ENCODE measurements at regions not wholly inside any gene's neighbourhood (a gene's known extent, or its start where the extent isn't known, plus 50 kb on each side); places are given as distances from the start of the nearest gene placed in this dataset.

- TF ChIP-seq CTCF (conservative IDR thresholded peaks at IDR 0.05) = no peak
- Mint-ChIP-seq H3K9me3 (no peaks in the 10 kb centered on the region), H3K27ac (ENCODE audit: unreplicated experiment) (no peak overlapping the region), H3K4me1 (no peaks in the 10 kb centered on the region), H3K4me3 (no peak overlapping the region), H3K27me3 (ENCODE audit: low read depth) (peaks cover 6% of the 10 kb centered on the region), H3K36me3 (ENCODE audit: low read depth) (no peaks in the 10 kb centered on the region)
- DNase-seq (ENCODE audit: low read depth, low spot score) = no peak
Measured at GRCh38 chr11:82250047-82250446, 483.6 kb downstream of the FAM181B start.

- no peak for TF ChIP-seq CTCF (conservative IDR thresholded peaks at IDR 0.05)
- DNase-seq (ENCODE audit: low read depth, low spot score) = no peak
- H3K4me3 Mint-ChIP-seq = no peak overlapping the region
- no peaks in the 10 kb centered on the region for H3K36me3 Mint-ChIP-seq (ENCODE audit: low read depth)
- no peaks in the 10 kb centered on the region for H3K4me1 Mint-ChIP-seq
- peaks cover 6% of the 10 kb centered on the region for H3K27me3 Mint-ChIP-seq (ENCODE audit: low read depth)
- H3K9me3 Mint-ChIP-seq = no peaks in the 10 kb centered on the region
- H3K27ac Mint-ChIP-seq (ENCODE audit: unreplicated experiment) = no peak overlapping the region
Measured at GRCh38 chr11:82246926-82247325, 486.7 kb downstream of the FAM181B start.

GRCh38 chr11:82239498-82239897 lies 494.2 kb downstream of the FAM181B start:
- peaks cover 13% of the 10 kb centered on the region for H3K27me3 Mint-ChIP-seq (ENCODE audit: low read depth)
- no peak for TF ChIP-seq CTCF (conservative IDR thresholded peaks at IDR 0.05)
- no peak overlapping the region for H3K27ac Mint-ChIP-seq (ENCODE audit: unreplicated experiment)
- H3K4me3 Mint-ChIP-seq = no peak overlapping the region
- no peak for DNase-seq (ENCODE audit: low read depth, low spot score)
- H3K9me3 Mint-ChIP-seq = peaks cover 2% of the 10 kb centered on the region
- H3K4me1 Mint-ChIP-seq = no peaks in the 10 kb centered on the region
- no peaks in the 10 kb centered on the region for H3K36me3 Mint-ChIP-seq (ENCODE audit: low read depth)

- no peak for DNase-seq (ENCODE audit: low read depth, low spot score)
- TF ChIP-seq CTCF (conservative IDR thresholded peaks at IDR 0.05) = no peak
- H3K4me1 Mint-ChIP-seq = no peaks in the 10 kb centered on the region
- H3K36me3 Mint-ChIP-seq (ENCODE audit: low read depth) = no peaks in the 10 kb centered on the region
- peaks cover 25% of the 10 kb centered on the region for H3K27me3 Mint-ChIP-seq (ENCODE audit: low read depth)
- peaks cover 2% of the 10 kb centered on the region for H3K9me3 Mint-ChIP-seq
- no peak overlapping the region for H3K27ac Mint-ChIP-seq (ENCODE audit: unreplicated experiment)
- H3K4me3 Mint-ChIP-seq = no peak overlapping the region
Measured at GRCh38 chr11:82234256-82234655, 499.4 kb downstream of the FAM181B start.

GRCh38 chr11:82233201-82233600 lies 500.5 kb downstream of the FAM181B start:
- no peak for DNase-seq (ENCODE audit: low read depth, low spot score)
- Mint-ChIP-seq H3K4me3 (no peak overlapping the region), H3K4me1 (no peaks in the 10 kb centered on the region), H3K9me3 (peaks cover 2% of the 10 kb centered on the region), H3K36me3 (ENCODE audit: low read depth) (no peaks in the 10 kb centered on the region), H3K27ac (ENCODE audit: unreplicated experiment) (no peak overlapping the region), H3K27me3 (ENCODE audit: low read depth) (peaks cover 25% of the 10 kb centered on the region)
- TF ChIP-seq CTCF (conservative IDR thresholded peaks at IDR 0.05) = no peak

- H3K4me3 Mint-ChIP-seq = no peak overlapping the region
- H3K9me3 Mint-ChIP-seq = peaks cover under 1% of the 10 kb centered on the region
- H3K27me3 Mint-ChIP-seq (ENCODE audit: low read depth) = peaks cover 17% of the 10 kb centered on the region
- H3K27ac Mint-ChIP-seq (ENCODE audit: unreplicated experiment) = no peak overlapping the region
- peak; percentile 78 for TF ChIP-seq CTCF (conservative IDR thresholded peaks at IDR 0.05)
- H3K4me1 Mint-ChIP-seq = no peaks in the 10 kb centered on the region
- no peaks in the 10 kb centered on the region for H3K36me3 Mint-ChIP-seq (ENCODE audit: low read depth)
- no peak for DNase-seq (ENCODE audit: low read depth, low spot score)
Measured at GRCh38 chr11:82229341-82229740, 504.3 kb downstream of the FAM181B start.

Measured in neural crest cell (in vitro differentiated cells).